NCI-H2171 treated with DMSO at 0.1 percent for 48 hours (cell line): ENCODE measurements at regions not wholly inside any gene's neighbourhood (a gene's known extent, or its start where the extent isn't known, plus 50 kb on each side); places are given as distances from the start of the nearest gene placed in this dataset.
"Not testable (repeated sequence)": the region's sequence is repeated elsewhere in the genome, so short reads cannot be mapped to it uniquely, and the experiment has no call there.

Source experiments
- DNase-seq: peaks from one replicate; lab custom pipeline; 2025; lab: John Stamatoyannopoulos, UW

GRCh38 chr1:53399370-53400133 is 59.6 kb upstream of the DMRTB1 start:
- DNase-seq, result not testable (repeated sequence)

DNA sequence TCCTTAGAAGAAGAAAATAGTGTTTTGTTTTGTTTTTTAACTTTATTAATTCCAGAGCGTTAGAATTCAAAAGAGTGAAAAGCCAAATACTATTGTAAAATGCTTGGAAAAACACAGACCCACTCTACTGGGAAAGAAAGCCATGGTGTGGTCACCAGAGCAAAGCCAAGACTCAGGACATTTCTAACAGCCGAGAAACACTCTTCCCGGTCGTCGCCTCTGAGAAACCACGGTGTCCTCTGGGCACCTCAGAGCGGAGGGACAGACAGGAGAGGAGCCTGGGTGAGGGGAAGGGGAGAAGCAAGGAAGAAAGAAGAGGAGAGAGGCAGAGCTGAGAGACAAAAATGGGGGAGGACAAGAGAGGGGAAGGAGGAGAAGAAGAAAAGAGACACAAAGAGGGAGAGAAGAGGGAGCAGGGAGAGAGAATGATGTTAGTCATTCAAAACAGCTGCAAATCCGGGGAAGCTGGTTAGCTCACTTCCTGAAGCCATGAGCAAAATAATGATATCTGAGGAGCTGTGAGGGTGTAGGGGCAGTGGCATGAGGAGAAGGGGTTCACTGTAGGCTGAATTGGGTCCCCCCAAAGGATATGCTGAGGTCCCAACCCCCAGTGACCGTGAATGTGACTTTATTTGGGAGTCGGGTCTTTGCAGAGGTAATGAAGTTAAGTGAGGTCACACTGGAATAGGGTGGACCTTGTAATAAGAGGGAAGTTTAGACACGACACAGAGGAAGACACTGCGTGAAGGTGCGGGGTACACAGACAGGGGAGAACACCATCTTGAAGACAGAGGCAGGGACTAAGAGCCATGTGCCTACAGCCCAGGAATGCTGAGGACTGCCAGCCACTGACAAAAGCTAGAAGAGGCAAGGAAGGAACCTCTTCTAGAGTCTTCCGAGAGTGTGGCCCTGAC is 58.2 kb upstream of the DMRTB1 start:
- DNase-seq, result no peak

DNA sequence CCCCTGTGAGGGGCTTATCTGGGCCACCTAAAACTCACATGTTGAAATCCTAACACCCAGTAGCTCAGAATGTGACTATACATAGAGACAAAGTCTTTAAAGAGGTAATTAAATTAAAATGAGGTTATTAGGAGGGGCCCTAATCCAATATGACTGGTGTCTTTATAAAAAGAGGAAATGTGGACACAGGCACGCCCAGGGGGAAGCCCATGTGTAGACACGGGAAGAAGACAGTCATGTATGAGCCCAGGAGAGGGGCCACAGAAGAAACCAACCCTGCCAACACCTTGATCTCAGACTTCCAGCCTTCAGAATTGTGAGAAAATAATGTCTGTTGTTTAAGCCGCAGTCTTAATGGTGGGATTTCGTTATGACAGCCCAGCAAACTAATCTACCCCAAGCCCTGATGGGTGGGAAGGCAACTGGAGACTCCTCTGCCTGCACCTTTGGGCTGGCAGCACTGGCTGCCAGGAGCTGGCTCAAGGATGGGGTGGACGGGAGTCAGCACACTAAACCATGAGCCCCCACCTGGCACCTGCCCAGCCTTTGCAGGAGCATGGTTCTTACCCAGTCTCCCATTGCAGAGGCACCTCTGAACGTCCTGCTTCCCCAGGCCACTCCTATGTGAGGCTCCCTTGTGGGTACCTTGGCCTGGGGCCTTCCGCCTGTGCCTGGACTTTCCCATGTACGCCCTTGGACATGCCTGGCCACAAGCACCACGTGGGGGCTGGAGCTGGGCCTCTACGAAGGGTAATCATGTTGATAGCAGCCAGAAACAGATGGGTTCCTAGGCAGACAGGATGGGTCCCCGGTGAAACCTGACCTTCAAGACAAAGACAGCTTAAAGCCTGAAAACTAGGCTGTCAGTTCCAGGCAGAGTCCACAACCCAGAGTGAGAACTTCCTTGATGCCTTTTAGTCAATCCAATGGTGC is 57.1 kb upstream of the DMRTB1 start:
- DNase-seq, result no peak

- no peak for DNase-seq
These were observed 56.1 kb upstream of the DMRTB1 start for GRCh38 chr1:53402891-53403655.

- no peak for DNase-seq
These were observed 53.5 kb upstream of the DMRTB1 start for GRCh38 chr1:53405737-53406136.

DNA sequence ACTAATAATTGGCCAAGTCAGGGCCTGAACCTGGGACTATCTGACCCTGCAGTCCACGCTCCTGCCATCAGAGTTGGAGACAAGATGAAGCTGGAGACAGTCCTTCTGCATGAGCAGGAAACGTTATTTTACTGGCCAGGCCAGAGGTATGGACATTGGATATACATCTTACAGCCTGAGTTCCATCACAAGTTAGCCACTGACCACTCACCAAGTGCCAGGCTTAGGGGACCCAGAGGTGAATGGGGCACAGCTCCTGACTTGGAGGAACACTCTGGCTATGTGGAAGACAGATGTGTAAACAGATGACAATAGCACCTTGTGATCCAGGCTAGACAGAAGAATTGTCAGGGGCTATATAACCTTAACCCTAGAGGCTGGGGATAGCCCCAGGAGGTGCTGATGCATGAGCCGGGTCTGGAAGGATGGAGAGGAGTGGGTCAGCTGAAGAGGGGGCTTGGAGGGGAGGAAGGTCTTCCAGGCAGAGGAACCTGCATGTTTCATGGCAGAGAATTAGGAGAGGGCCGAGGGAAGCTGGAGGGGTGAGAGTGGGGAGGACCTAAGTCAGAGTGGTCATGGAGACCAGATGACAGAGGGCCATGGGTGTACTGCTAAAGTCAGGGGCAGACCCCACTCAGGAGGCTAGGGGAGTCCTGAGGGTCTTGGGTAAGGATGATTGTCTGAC is 52.5 kb upstream of the DMRTB1 start:
- DNase-seq, result no peak

DNA sequence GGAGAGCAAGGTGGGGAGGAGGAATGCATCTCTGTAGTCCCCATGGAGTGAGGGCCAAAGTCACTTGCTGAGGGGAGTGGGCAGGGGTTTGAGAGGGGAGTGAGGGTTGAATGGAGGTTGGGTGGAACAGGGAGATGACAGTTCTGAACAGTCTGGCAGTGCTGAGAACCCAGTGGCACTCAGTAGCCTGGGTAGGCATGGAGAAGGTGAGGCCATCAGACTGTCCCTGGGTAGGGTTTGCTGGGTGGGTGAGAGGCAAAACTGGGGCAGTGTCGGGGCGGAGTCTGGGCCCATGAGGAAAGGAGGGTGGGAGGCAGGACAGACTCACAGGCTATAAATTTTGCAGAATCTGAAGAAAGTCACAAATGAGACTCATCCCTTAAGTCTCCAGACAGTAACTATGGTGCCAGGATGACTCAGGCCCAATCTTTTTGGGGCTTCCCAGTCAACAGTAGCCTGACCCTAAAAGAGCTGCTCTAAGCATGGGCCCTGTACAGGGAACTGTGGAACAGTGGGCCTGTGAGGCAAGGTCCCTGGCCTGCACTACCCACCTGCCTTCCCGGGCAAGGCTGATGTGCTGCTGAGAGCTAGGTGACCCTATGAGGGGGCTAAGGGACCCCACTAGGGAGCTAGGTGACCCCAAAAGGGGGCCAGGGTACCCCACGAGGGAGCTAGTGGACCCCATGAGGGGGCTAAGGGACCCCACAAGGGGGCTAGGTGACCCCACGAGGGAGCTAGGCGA is 51.0 kb upstream of the DMRTB1 start:
- DNase-seq, result no peak

DNA sequence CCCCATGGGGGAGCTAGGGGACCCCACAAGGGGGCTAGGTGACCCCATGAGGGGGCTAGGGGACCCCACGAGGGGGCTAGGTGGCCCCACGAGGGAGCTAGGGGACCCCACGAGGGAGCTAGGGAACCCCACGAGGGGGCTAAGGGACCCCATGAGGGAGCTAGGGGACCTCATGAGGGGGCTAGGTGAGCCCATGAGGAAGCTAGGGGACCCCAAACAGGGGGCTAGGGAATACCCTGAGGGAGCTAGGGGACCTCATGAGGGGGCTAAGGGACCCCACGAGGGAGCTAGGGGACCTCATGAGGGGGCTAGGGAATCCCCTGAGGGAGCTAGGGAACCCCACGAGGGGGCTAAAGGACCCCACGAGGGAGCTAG is 50.5 kb upstream of the DMRTB1 start:
- DNase-seq, result no peak

- no peak for DNase-seq
These were observed 50.0 kb upstream of the DMRTB1 start for GRCh38 chr1:53409233-53409632.
